ENCODE measurements at regions not wholly inside any gene's neighbourhood (a gene's known extent, or its start where the extent isn't known, plus 50 kb on each side); places are given as distances from the start of the nearest gene placed in this dataset.

- no peak for TF ChIP-seq USF2 (IDR thresholded peaks at IDR 0.05; ENCODE audit: borderline replicate concordance, low read depth, low read length)
- no peak for TF ChIP-seq NRF1 (IDR thresholded peaks at IDR 0.05; ENCODE audit: low read depth, low read length)
- no peak for TF ChIP-seq GABPA (IDR thresholded peaks at IDR 0.05; ENCODE audit: low read depth)
- no peak for TF ChIP-seq FOXJ3 (CRISPR knock-in tag; IDR thresholded peaks at IDR 0.05)
- no peak for TF ChIP-seq CHD2 (IDR thresholded peaks at IDR 0.05; ENCODE audit: low read length, partially characterized antibody)
- no peak for TF ChIP-seq RCOR1 (IDR thresholded peaks at IDR 0.05; ENCODE audit: low read length)
- no peak for TF ChIP-seq TCF12 (IDR thresholded peaks at IDR 0.05)
- TF ChIP-seq, protein P1, sequence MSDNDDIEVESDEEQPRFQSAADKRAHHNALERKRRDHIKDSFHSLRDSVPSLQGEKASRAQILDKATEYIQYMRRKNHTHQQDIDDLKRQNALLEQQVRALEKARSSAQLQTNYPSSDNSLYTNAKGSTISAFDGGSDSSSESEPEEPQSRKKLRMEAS (IDR thresholded peaks at IDR 0.05; ENCODE audit: low read depth), result no peak
- TF ChIP-seq CTCF (IDR thresholded peaks at IDR 0.05), result no peak
Measured at GRCh38 chr2:199646439-199646838, 188.7 kb upstream of the SATB2 start (continued).

DNA sequence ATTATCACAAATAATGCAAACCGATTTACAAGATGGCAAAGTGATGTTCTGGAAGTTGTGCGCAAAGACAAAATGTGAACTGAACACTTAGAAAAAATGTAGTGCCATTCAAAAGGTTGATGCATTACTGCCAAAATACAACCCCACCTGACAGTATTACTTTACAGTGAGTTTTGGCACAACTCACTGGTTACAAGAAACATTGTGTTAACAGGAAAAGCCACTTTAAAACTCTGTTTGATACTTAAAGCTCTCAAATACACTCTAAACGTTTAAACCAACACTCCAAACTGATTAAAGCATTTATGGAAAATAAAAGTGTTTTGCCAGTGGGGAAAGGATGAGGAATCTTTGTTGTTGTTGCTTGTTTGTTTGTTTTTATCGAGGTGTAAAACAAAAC lies 173.4 kb upstream of the SATB2 start:
- Histone ChIP-seq H3K27me3 (ENCODE audit: insufficient read depth) (no peaks in the 10 kb centered on the region), H3K27ac (ENCODE audit: low read depth in 2 of 2, low read length in 1 of 2) (no peak overlapping the region), H3K9ac (no peak overlapping the region), H3K4me1 (ENCODE audit: control insufficient read depth in 1 of 2, insufficient read depth in 2 of 2, low read depth in 1 of 2, low read length in 1 of 2) (no peaks in the 10 kb centered on the region), H3K4me3 (ENCODE audit: low read depth in 2 of 2, low read length in 1 of 2) (no peak overlapping the region), H3F3A (replicated peaks; ENCODE audit: insufficient read depth) (no peaks in the 10 kb centered on the region), H4K20me1 (ENCODE audit: insufficient read depth) (no peaks in the 10 kb centered on the region), H2AFZ (ENCODE audit: low read depth) (no peak overlapping the region), H3K4me2 (no peak overlapping the region), H3K79me2 (ENCODE audit: insufficient read depth) (no peaks in the 10 kb centered on the region), H3K9me3 (no peaks in the 10 kb centered on the region), H3K36me3 (replicated peaks in 1 of 2; ENCODE audit: control insufficient read depth in 1 of 2, insufficient read depth in 2 of 2, low read length in 1 of 2) (no peaks in the 10 kb centered on the region), H3K9me2 (no peaks in the 10 kb centered on the region)
- ChIA-PET POLR2A (no interaction called here), CTCF (no interaction called here)
- DNase-seq, result no peak
- WGBS (ENCODE audit: low lambda C conversion rate), result 27% methylated on average over 4 of the region's 4 CpGs
- TF ChIP-seq RFX5 (IDR thresholded peaks at IDR 0.05; ENCODE audit: low read length) (no peak), RXRA (IDR thresholded peaks at IDR 0.05; ENCODE audit: borderline replicate concordance, low read depth) (no peak), TEAD4 (IDR thresholded peaks at IDR 0.05; ENCODE audit: borderline replicate concordance, insufficient read depth) (no peak), FOSL2 (IDR thresholded peaks at IDR 0.05; ENCODE audit: borderline replicate concordance, low read depth) (no peak), TAF1 (IDR thresholded peaks at IDR 0.05; ENCODE audit: borderline replicate concordance, low read depth, low read length) (no peak), PBX3 (IDR thresholded peaks at IDR 0.05) (no peak), SMC3 (IDR thresholded peaks at IDR 0.05; ENCODE audit: low read depth, low read length) (no peak), CTCF (IDR thresholded peaks at IDR 0.05) (no peak), FOXJ3 (CRISPR knock-in tag; IDR thresholded peaks at IDR 0.05) (no peak), IRF3 (IDR thresholded peaks at IDR 0.05; ENCODE audit: low read depth, low read length) (no peak), EP300 (IDR thresholded peaks at IDR 0.05; ENCODE audit: borderline replicate concordance in 1 of 2, low read depth in 1 of 2, low read length in 1 of 2) (no peak), RCOR1 (IDR thresholded peaks at IDR 0.05; ENCODE audit: low read length) (no peak), GATA2 (CRISPR knock-in tag; IDR thresholded peaks at IDR 0.05) (no peak), YY1 (IDR thresholded peaks at IDR 0.05; ENCODE audit: low read depth) (no peak), MXI1 (IDR thresholded peaks at IDR 0.05; ENCODE audit: low read depth, low read length) (no peak), ZBTB33 (IDR thresholded peaks at IDR 0.05; ENCODE audit: borderline replicate concordance, low read depth) (no peak)
- TF ChIP-seq, protein P1 (IDR thresholded peaks at IDR 0.05; ENCODE audit: low read depth), result no peak

Data from SK-N-SH (cell line).